NCI-H82 (cell line): ENCODE measurements at regions not wholly inside any gene's neighbourhood (a gene's known extent, or its start where the extent isn't known, plus 50 kb on each side); places are given as distances from the start of the nearest gene placed in this dataset.

Experiments used
- DNase-seq: peaks from one replicate; lab custom pipeline; 2025; lab: John Stamatoyannopoulos, UW

DNA sequence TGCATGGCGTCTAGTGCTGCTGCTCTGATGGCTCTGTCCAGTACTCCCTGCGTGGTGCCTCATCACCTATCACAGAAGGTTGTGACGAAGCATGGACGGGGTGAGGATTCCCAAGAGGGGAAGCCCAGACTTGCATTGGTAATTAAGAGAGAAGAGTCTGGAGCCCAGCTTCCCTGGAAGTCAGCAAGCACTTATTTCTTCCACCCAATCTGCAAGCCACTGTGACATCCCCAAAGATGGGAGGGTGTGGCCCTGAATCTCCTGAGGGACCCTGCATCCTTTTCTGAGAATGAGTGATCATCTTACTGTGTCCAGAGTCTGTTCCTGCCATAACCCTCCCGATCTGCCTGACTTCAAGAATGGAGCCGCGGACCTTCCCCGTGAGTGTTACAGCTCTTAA, 166.7 kb downstream of the PTPN20 start:
- DNase-seq: no peak

- DNase-seq: no peak
Measured at GRCh38 chr10:47078393-47079203, 167.4 kb downstream of the PTPN20 start.

DNA sequence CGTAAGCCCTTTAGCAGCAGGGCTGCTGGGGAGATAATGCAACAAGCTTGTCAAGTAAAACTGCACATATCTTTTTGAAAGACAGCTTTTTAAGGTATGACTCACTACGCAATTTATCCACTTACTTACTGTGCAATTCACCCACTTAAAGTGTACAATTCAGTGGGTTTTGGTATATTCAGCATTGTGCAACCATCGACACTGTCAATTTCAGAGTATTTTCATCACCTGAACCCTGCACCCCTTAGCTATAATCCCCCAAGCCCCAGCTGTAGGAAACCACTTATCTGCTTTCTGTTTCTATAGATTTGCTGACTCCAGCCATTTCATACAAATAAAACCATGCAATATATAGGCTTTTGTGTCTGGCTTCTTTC, 168.0 kb downstream of the PTPN20 start:
- DNase-seq: peak; percentile 2

- DNase-seq: no peak
Measured at GRCh38 chr10:47081264-47081663, 170.0 kb downstream of the PTPN20 start.

DNA sequence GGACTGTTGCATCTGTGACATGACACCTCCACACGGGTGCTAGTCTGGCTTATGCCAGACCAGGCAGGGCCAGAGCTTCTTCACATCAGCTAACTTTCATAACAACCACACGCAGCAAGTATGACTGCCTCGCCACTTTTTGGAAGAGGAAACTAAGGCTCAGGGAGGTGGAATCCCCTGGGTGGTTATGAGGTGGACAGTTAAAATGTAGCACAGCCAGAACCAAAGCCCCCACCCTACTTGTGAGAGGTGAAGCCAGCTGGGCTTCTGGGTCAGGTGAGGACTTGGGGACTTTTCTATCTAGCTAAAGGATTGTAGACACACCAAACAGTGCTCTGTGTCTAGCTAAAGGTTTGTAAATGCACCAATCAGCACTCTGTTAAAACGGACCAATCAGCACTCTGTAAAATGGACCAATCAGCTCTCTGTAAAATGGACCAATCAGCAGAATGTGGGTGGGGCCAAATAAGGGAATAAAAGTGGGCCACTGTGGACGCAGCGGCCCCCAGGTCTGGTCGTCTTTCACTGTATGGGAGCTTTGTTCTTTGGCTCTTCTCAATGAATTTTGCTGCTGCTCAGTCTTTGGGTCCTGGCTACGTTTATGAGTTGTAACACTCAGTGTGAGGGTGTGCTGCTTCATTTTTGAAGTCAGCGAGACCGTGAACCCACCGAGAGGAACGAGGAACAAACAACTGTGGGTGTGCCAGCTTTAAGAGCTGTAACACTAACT, 171.0 kb downstream of the PTPN20 start:
- DNase-seq: no peak

DNA sequence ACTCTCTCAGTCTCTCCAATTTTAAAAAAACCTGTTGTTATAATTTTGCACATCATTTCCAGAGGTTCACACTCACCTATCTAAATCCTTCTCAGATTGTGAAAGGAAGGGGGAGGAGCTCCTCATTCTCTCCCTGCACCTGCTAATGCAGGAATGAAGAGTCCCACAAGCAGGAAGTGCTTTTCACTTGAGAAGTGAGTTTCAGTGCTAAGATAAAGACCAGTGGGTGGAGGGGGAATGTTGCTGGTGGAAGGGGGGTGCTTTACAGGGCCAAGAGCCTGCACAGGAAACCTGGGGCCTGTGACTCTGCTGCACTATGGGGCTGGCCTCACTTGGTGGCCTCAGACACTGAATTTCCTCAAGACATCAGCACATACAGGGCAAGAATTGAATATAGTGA, 176.4 kb downstream of the PTPN20 start:
- no peak for DNase-seq

DNA sequence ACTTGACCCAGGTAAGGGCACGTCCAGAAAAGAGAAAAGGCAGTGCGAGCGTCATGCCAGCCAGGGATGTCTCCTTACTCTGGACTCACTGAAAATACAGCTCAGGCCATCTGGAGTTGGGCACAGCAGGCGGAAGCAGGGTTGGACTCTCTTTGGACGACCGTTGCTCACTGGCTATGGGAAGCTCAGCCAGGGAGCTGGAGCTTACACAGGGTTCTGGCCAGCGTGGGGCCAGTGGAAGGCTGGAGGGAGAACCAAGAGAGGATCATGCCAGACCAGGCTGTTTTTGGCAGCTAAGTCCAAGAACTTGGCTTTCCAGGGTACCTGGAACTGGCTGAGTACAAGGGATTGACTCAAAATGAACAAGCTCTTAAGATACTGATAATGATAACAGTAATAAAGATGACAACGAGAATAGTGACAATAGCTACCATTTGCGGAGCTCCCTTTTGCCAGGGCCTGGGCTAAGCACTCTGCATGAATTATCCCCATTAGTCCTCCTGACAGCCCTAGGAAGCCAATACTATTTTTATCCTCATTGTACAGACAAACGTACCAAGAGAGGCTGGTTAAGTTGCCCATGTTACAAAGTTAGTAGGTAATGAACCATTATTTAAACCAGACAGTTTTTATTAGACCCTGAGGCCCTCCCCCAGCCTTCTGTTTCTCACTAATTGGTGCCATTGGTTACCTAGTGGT, 177.6 kb downstream of the PTPN20 start:
- DNase-seq: no peak

- DNase-seq: no peak
Measured at GRCh38 chr10:47090042-47090441, 178.8 kb downstream of the PTPN20 start.

DNA sequence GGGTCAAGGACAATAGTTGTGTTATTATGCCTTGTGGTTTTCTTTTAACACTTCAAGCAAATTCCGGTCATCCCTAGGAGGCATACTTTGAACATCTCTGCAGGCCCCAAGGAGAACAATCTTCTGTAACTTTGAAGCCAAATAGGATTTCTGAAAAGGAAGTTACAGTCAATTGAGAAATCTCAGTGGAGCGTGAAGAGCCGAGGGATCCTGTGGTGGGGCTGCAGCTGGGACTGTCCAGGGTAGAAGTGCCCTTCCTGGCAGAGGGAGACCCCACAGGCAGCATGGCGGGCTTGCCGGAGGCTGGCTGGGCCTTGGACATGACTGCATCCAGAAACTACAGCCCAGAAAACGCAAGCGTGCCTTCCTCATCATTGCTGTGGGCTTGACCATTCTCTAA, 179.7 kb downstream of the PTPN20 start:
- DNase-seq: no peak

GRCh38 chr10:47091421-47091820, 180.2 kb downstream of the PTPN20 start:
- DNase-seq: no peak

GRCh38 chr10:47092376-47092775, 181.1 kb downstream of the PTPN20 start:
- no peak for DNase-seq

GRCh38 chr10:47092831-47093230, 181.6 kb downstream of the PTPN20 start:
- no peak for DNase-seq

- DNase-seq: no peak
Measured at GRCh38 chr10:47094126-47094525, 182.9 kb downstream of the PTPN20 start.

- no peak for DNase-seq
Measured at GRCh38 chr10:47094636-47095035, 183.4 kb downstream of the PTPN20 start.

- DNase-seq: no peak
Measured at GRCh38 chr10:47095211-47095610, 184.0 kb downstream of the PTPN20 start.

DNA sequence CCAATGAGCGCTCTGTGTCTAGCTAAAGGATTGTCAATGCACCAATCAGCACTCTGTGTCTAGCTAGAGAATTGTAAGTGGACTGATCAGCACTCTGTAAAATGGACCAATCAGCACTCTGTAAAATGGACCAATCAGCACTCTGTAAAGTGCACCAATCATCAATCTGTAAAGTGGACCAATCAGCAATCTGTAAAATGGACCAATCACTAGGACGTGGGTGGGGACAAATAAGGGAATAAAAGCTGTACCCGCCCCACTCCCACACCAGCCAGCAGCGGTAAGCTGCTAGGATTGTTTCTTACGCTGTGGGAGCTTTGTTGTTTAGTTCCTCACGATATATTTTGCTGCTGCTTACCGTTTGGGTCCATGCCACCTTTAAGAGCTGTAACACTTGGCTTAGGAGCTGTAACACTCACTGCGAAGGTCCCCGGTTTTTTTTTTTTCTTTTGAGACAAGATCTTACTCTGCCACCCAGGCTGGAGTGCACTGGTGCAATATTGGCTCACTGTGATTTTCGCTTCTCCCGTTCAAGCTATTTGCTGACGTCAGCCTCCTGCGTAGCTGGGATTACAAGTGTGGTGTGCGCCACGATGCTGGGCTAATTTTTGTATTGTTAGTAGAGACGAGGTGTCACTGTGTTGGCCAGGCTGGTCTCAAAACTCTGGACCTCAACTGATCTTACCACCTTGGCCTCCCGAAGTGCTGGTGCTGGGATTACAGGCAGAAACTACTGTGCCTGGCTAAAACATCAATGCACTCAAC, 184.8 kb downstream of the PTPN20 start:
- no peak for DNase-seq

- DNase-seq: no peak
Measured at GRCh38 chr10:47098238-47098637, 187.0 kb downstream of the PTPN20 start.

DNA sequence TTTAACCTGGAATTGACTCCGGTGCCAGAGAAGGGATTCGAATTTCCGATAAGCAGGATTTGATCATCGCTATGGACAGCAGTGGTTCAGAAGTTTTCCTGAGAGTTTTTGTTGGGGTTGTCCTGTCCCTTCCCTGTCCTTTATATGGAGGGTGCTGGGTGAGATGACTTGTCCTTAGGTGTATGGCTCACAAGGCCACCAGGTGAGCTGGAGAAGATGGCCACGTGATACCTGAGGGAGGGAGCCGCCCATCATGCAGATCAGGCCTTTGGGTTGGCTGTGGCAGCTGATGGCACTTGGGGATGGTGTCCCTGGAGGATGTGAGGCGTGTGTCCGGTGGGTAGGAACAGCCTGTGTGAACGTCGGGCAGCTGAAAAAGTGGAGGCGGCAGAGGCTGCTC, 187.7 kb downstream of the PTPN20 start:
- DNase-seq: no peak

GRCh38 chr10:47099474-47099873, 188.2 kb downstream of the PTPN20 start:
- DNase-seq: no peak

DNA sequence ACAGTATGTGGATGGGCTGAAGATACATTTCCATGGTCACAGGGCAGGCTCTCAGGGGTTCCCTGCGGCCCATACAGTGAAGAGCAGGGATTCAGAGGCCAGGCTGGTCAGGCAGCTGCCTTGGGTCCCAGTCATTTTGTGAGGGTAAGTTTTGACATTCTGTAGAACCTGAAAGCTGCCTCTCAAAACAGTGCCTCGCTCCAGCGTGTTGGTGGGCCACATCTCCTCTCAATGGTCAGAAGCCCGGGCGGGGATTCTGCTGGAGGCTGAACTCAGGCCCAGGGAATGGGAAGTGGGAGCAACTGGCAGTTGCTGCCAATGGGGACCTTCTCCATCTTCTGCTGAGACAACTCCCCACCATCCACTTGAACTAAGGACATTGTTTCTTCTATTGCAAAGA, 190.0 kb downstream of the PTPN20 start:
- no peak for DNase-seq

- DNase-seq: no peak
Measured at GRCh38 chr10:47101807-47102206, 190.6 kb downstream of the PTPN20 start.

DNA sequence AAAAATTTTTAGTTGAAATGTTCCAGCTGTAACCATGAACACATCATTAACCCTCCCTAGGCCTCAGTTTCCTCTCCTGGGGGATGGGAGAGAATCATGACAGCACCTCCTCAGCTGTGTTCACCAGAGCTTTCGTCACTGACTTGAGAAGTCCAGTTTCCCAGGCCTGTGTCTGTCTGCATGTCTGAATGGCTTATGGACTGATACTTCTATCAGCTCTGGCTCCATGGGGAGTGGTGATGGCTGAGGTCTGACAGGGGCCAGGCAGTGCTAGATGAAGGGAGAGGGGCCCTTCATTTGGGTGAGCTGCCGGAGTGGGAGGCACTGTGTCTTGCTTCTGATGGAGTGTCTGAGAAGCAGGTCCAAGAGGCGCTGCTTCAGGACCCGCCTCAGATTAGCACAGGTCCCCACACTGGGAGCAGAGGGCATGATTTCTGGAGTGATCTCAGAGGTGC, 192.9 kb downstream of the PTPN20 start:
- no peak for DNase-seq
